Keratinocyte (primary cell): ENCODE measurements at regions not wholly inside any gene's neighbourhood (a gene's known extent, or its start where the extent isn't known, plus 50 kb on each side); places are given as distances from the start of the nearest gene placed in this dataset.

Source experiments
- DNase-seq: peaks from one replicate; pipeline ENCODE4 v3.0.0-alpha.2; 2011; ENCODE audit warnings: low read depth, missing footprints, low spot score
- FAIRE-seq: peaks from 2 replicates; lab custom pipeline; 2011; peaks lifted over from hg19 to GRCh38; lab: Jason Lieb, UNC
- H2AFZ ChIP-seq: 2 replicates; pipeline ENCODE4 v1.6.0; 2012; ENCODE audit warnings: low read length, control low read depth, inconsistent platforms; ENCODE audit not compliant: control insufficient read depth
- H3K27ac ChIP-seq: 2 replicates; pipeline ENCODE4 v1.5.1; 2011; ENCODE audit warnings: low read length; ENCODE audit not compliant: control insufficient read depth, insufficient read depth
- H3K27me3 ChIP-seq: 3 replicates; pipeline ENCODE4 v1.6.0; 2011; ENCODE audit warnings: low read length; ENCODE audit not compliant: control insufficient read depth, insufficient read depth; ENCODE audit errors: extremely low read depth
- H3K36me3 ChIP-seq, 2 experiments: 2 replicates in 1 of 2; 3 replicates in 1 of 2; pipeline ENCODE4 v1.5.1; 2011; ENCODE audit warnings: low read length in 2 of 2, mild to moderate bottlenecking in 1 of 2; ENCODE audit not compliant: control insufficient read depth in 2 of 2, insufficient read depth in 2 of 2; ENCODE audit errors: extremely low read depth in 1 of 2
- H3K4me1 ChIP-seq: 3 replicates; pipeline ENCODE4 v1.5.1; 2011; ENCODE audit warnings: low read length; ENCODE audit not compliant: control insufficient read depth, insufficient read depth; ENCODE audit errors: extremely low read depth
- H3K4me2 ChIP-seq: 3 replicates; pipeline ENCODE4 v1.6.0; 2011; ENCODE audit warnings: low read depth, low read length; ENCODE audit not compliant: control insufficient read depth, insufficient read depth; ENCODE audit errors: extremely low read depth
- H3K4me3 ChIP-seq, 3 experiments: fragments of 200-600 bp in 1 of 3; sonication (generic) in 1 of 3; 2 replicates in 2 of 3; 3 replicates in 1 of 3; pipeline ENCODE4 v1.5.1; 2011 to 2016; ENCODE audit warnings: low read length in 3 of 3, mild to moderate bottlenecking in 3 of 3, control low read depth in 2 of 3, inconsistent platforms in 1 of 3, low read depth in 1 of 3, mixed read lengths in 1 of 3, mixed run types in 1 of 3, moderate library complexity in 1 of 3; ENCODE audit not compliant: control insufficient read depth in 2 of 3, insufficient read depth in 2 of 3; ENCODE audit errors: extremely low read depth in 1 of 3
- H3K79me2 ChIP-seq: 2 replicates; pipeline ENCODE4 v1.6.0; 2012; ENCODE audit warnings: low read length; ENCODE audit not compliant: control insufficient read depth, insufficient read depth
- H3K9ac ChIP-seq: 3 replicates; pipeline ENCODE4 v1.6.0; 2011; ENCODE audit warnings: low read length; ENCODE audit not compliant: control insufficient read depth, insufficient read depth; ENCODE audit errors: extremely low read depth
- H3K9me1 ChIP-seq: 3 replicates; pipeline ENCODE4 v1.6.0; 2011; ENCODE audit warnings: low read length; ENCODE audit not compliant: control insufficient read depth, insufficient read depth; ENCODE audit errors: extremely low read depth
- H3K9me3 ChIP-seq: 2 replicates; pipeline ENCODE4 v1.5.1; 2012; ENCODE audit warnings: low read depth, low read length; ENCODE audit not compliant: control insufficient read depth
- H4K20me1 ChIP-seq: 3 replicates; pipeline ENCODE4 v1.6.0; 2011; ENCODE audit warnings: low read length; ENCODE audit not compliant: control insufficient read depth, insufficient read depth; ENCODE audit errors: extremely low read depth
- EZH2 ChIP-seq: IDR thresholded peaks from one replicate; pipeline ENCODE4 v1.6.1; 2012; ENCODE audit warnings: inconsistent platforms, mild to moderate bottlenecking, low read length, moderate library complexity
- dilution Hi-C: fragments of 300-500 bp; cut with MboI; formaldehyde crosslinking; loops from one replicate; pipeline ENCODE4 v1.7.0; 2020; ENCODE audit warnings: low sequenced_read_pairs; ENCODE audit not compliant: extremely low pct_ligation_motif_present
- TF ChIP-seq, protein P1 (sequence below), 3 experiments: IDR thresholded peaks in 1 of 3; conservative IDR thresholded peaks in 1 of 3; optimal IDR thresholded peaks in 1 of 3; 2 replicates in 2 of 3; 3 replicates in 1 of 3; pipeline versions ENCODE3 to v1.5.1; 2011; ENCODE audit warnings: low read length in 3 of 3, mild to moderate bottlenecking in 3 of 3, moderate library complexity in 2 of 3, control low read depth in 1 of 3, inconsistent platforms in 1 of 3; ENCODE audit not compliant: insufficient read depth in 2 of 3; ENCODE audit errors: extremely low read depth in 1 of 3

DNA sequence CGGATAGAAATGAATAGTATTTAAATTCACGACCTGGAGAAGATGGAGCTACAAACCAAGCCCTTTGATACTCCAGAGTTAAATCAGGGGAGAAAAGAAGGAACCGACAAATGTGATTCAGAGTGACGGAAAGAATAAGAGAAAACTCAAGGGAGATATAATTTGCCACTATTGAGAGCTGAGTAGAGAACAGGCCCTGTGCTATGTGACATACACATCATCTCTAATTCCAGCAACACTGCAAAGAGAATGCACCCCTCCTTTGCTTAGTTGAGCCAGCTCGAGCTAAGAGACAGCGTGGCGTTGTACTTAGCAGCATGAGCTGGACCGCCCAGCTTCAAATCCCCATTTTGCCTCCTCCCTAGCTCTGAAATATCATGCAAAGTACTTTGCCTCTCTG is 266.4 kb upstream of the TENM3 start:
- Histone ChIP-seq H3K9ac (no peak overlapping the region), H3K4me3 (no peak overlapping the region), H3K9me3 (no peaks in the 10 kb centered on the region), H3K4me2 (no peak overlapping the region), H2AFZ (no peak overlapping the region), H3K79me2 (no peaks in the 10 kb centered on the region), H3K27ac (no peak overlapping the region), H3K4me1 (peaks cover 6% of the 10 kb centered on the region), H3K27me3 (no peaks in the 10 kb centered on the region), H4K20me1 (no peaks in the 10 kb centered on the region), H3K9me1 (no peaks in the 10 kb centered on the region), H3K36me3 (no peaks in the 10 kb centered on the region)
- dilution Hi-C loops = no loop called here
- TF ChIP-seq EZH2 = no peak
- TF ChIP-seq, protein P1, sequence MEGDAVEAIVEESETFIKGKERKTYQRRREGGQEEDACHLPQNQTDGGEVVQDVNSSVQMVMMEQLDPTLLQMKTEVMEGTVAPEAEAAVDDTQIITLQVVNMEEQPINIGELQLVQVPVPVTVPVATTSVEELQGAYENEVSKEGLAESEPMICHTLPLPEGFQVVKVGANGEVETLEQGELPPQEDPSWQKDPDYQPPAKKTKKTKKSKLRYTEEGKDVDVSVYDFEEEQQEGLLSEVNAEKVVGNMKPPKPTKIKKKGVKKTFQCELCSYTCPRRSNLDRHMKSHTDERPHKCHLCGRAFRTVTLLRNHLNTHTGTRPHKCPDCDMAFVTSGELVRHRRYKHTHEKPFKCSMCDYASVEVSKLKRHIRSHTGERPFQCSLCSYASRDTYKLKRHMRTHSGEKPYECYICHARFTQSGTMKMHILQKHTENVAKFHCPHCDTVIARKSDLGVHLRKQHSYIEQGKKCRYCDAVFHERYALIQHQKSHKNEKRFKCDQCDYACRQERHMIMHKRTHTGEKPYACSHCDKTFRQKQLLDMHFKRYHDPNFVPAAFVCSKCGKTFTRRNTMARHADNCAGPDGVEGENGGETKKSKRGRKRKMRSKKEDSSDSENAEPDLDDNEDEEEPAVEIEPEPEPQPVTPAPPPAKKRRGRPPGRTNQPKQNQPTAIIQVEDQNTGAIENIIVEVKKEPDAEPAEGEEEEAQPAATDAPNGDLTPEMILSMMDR (optimal IDR thresholded peaks at IDR 0.05 in 1 of 3, IDR thresholded peaks at IDR 0.05 in 1 of 3, conservative IDR thresholded peaks at IDR 0.05 in 1 of 3; ENCODE audit: extremely low read depth in 1 of 3, insufficient read depth in 2 of 3, low read length in 3 of 3) = no peak
- DNase-seq (no peak), FAIRE-seq (no peak)

GRCh38 chr4:181982437-181982836 is 260.8 kb upstream of the TENM3 start:
- no peak for TF ChIP-seq EZH2
- TF ChIP-seq, protein P1 (optimal IDR thresholded peaks at IDR 0.05 in 1 of 3, IDR thresholded peaks at IDR 0.05 in 1 of 3, conservative IDR thresholded peaks at IDR 0.05 in 1 of 3; ENCODE audit: extremely low read depth in 1 of 3, insufficient read depth in 2 of 3, low read length in 3 of 3) = no peak
- Histone ChIP-seq H3K27me3 (no peaks in the 10 kb centered on the region), H3K4me3 (no peak overlapping the region), H3K36me3 (no peaks in the 10 kb centered on the region), H3K9me1 (no peaks in the 10 kb centered on the region), H3K9ac (no peak overlapping the region), H2AFZ (no peak overlapping the region), H3K4me2 (no peak overlapping the region), H4K20me1 (no peaks in the 10 kb centered on the region), H3K27ac (no peak overlapping the region), H3K79me2 (no peaks in the 10 kb centered on the region), H3K4me1 (no peaks in the 10 kb centered on the region), H3K9me3 (no peaks in the 10 kb centered on the region)
- FAIRE-seq (no peak), DNase-seq (no peak)
- dilution Hi-C loops = no loop called here
